ENCODE measurements at regions not wholly inside any gene's neighbourhood (a gene's known extent, or its start where the extent isn't known, plus 50 kb on each side); places are given as distances from the start of the nearest gene placed in this dataset.

DNA sequence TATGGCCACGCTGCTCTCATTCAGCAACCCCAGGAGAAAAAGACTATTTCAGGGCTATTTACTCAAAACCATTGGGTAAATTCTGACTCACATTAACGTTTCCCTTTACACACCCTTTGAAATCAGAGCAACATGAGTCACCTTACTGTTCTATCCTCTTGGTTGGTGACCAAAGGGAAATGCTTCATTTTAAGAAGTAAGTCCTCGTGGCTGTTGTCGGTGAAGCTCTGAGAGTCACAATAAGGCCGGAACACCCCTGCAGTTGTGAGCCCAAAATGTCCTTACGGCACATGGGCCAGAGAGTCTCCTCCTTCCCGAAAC, 56.3 kb upstream of the SPRY1 start:
- Histone ChIP-seq H3K36me3 (ENCODE audit: control insufficient read depth in 1 of 2, insufficient read depth in 2 of 2, low read length in 2 of 2) (no peaks in the 10 kb centered on the region), H3K27ac (ENCODE audit: low read depth, low read length) (no peak overlapping the region), H3K27me3 (ENCODE audit: control insufficient read depth in 1 of 2, insufficient read depth in 2 of 2, low read length in 2 of 2) (no peaks in the 10 kb centered on the region)

DNA sequence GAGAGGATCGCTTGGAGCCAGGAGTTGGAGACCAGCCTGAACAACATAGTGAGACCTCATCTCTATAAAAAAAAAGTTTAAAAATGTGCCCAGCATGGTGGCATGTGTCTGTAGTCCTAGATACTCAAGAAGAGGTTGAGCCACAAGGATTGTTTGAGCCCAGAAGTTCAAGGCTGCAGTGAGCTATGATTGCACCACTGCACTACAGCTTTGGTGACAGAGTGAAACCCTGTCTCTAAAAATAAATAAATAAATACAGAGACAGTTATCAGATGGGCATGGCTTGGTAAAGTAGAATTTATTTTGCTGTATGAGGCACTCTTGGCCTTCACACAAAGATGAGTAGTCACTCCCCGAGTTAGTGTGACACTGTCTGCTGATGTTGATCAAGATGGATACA, 54.1 kb upstream of the SPRY1 start:
- Histone ChIP-seq H3K27me3 (ENCODE audit: control insufficient read depth in 1 of 2, insufficient read depth in 2 of 2, low read length in 2 of 2) (no peaks in the 10 kb centered on the region), H3K4me1 (ENCODE audit: control insufficient read depth in 1 of 2, insufficient read depth in 2 of 2, low read length in 2 of 2) (no peaks in the 10 kb centered on the region), H3K36me3 (ENCODE audit: control insufficient read depth in 1 of 2, insufficient read depth in 2 of 2, low read length in 2 of 2) (no peaks in the 10 kb centered on the region), H3K27ac (ENCODE audit: low read depth, low read length) (no peak overlapping the region), H3K9me3 (ENCODE audit: control insufficient read depth in 1 of 2, low read length in 2 of 2) (no peaks in the 10 kb centered on the region), H3K9ac (ENCODE audit: low read depth in 1 of 2, low read length in 2 of 2) (no peak overlapping the region), H3K4me3 (ENCODE audit: low read depth in 1 of 2, low read length in 2 of 2) (no peak overlapping the region)

More for the DNA sequence above, 56.3 kb upstream of the SPRY1 start:
- no peak overlapping the region for H3K9ac ChIP-seq (ENCODE audit: low read depth in 1 of 2, low read length in 2 of 2)
- no peaks in the 10 kb centered on the region for H3K4me1 ChIP-seq (ENCODE audit: control insufficient read depth in 1 of 2, insufficient read depth in 2 of 2, low read length in 2 of 2)
- no peak overlapping the region for H3K4me3 ChIP-seq (ENCODE audit: low read depth in 1 of 2, low read length in 2 of 2)
- no peaks in the 10 kb centered on the region for H3K9me3 ChIP-seq (ENCODE audit: control insufficient read depth in 1 of 2, low read length in 2 of 2)

DNA sequence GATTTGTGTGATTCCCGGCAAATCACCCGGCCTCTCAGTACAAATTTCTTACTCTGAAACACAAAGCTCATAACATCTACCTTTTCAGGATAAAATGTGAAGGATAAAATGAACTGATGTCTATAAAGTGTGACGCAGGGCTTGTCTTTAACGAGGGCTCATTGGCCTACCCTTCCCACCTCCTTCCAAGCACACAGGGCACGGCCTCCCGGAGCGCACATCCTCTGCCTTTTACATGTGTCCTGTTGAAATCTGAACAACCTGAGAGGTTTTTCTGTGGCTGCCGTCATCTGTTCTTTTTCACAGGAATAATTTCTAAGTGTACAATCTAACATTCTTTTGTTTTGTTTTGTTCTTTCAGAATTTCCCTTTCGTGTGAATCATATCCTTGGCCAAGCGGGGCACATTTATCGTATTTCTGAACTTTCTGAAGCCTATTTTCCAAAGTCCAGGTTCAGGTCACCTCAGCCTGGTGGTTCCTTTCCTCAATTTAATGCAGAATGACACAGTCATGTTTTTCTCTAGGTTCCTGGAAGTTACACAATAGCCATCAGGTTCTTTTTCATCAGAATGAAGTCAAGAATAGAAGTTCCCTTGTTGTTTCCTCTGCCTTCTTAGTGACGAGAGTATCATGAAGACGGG, 53.1 kb upstream of the SPRY1 start:
- no peaks in the 10 kb centered on the region for H3K9me3 ChIP-seq (ENCODE audit: control insufficient read depth in 1 of 2, low read length in 2 of 2)
- no peak overlapping the region for H3K9ac ChIP-seq (ENCODE audit: low read depth in 1 of 2, low read length in 2 of 2)
- H3K4me1 ChIP-seq (ENCODE audit: control insufficient read depth in 1 of 2, insufficient read depth in 2 of 2, low read length in 2 of 2): no peaks in the 10 kb centered on the region
- H3K36me3 ChIP-seq (ENCODE audit: control insufficient read depth in 1 of 2, insufficient read depth in 2 of 2, low read length in 2 of 2): no peaks in the 10 kb centered on the region
- no peak overlapping the region for H3K27ac ChIP-seq (ENCODE audit: low read depth, low read length)
- H3K4me3 ChIP-seq (ENCODE audit: low read depth in 1 of 2, low read length in 2 of 2): no peak overlapping the region
- no peaks in the 10 kb centered on the region for H3K27me3 ChIP-seq (ENCODE audit: control insufficient read depth in 1 of 2, insufficient read depth in 2 of 2, low read length in 2 of 2)

DNA sequence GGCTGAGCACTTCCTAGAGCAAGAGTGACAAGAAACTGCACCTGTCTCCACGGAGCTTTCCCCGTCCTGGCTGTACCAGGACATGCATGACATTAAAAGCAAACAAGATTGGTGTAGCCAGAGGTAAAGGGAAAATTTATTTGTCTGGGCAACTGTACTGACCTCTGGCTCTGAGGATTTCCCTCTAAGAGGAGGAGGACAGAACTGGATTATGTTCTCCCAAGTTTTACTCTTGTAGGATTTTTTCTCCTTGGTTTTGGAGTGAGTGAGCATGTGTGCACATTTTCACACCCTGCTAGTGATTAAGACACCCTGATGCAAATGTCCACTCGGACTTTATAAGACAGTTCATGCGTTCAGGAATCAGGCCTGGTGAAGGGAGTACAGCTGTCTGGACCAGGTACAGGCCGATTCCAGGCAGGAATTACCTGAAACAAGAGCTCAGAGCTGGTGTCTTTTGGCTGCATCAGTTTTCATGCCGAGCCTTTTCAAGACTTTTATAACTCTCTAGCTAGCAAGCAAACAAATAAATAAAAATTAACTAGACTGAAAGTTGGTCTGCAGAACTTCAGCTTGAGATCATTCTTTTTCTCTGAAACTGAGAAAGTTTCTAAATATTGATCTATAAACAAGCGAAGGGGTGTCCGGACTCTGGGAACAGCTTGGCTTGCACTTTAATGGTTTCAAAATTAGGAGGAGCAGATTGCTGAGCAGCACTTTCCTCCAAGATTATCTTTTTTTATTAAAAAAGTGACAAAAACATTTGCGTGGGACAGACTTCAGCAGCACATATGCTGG, 51.3 kb upstream of the SPRY1 start:
- Histone ChIP-seq H3K4me3 (ENCODE audit: low read depth in 1 of 2, low read length in 2 of 2) (no peak overlapping the region), H3K36me3 (ENCODE audit: control insufficient read depth in 1 of 2, insufficient read depth in 2 of 2, low read length in 2 of 2) (no peaks in the 10 kb centered on the region), H3K27me3 (ENCODE audit: control insufficient read depth in 1 of 2, insufficient read depth in 2 of 2, low read length in 2 of 2) (no peaks in the 10 kb centered on the region), H3K4me1 (ENCODE audit: control insufficient read depth in 1 of 2, insufficient read depth in 2 of 2, low read length in 2 of 2) (peaks cover 0 to 2% of the 10 kb centered on the region in 2 donors), H3K27ac (ENCODE audit: low read depth, low read length) (no peak overlapping the region), H3K9ac (ENCODE audit: low read depth in 1 of 2, low read length in 2 of 2) (no peak overlapping the region), H3K9me3 (ENCODE audit: control insufficient read depth in 1 of 2, low read length in 2 of 2) (no peaks in the 10 kb centered on the region)

GRCh38 chr4:123345935-123346300, 50.7 kb upstream of the SPRY1 start:
- H3K36me3 ChIP-seq (ENCODE audit: control insufficient read depth in 1 of 2, insufficient read depth in 2 of 2, low read length in 2 of 2): no peaks in the 10 kb centered on the region
- H3K4me1 ChIP-seq (ENCODE audit: control insufficient read depth in 1 of 2, insufficient read depth in 2 of 2, low read length in 2 of 2): peaks cover 0 to 6% of the 10 kb centered on the region in 2 donors
- H3K27me3 ChIP-seq (ENCODE audit: control insufficient read depth in 1 of 2, insufficient read depth in 2 of 2, low read length in 2 of 2): no peaks in the 10 kb centered on the region
- H3K9ac ChIP-seq (ENCODE audit: low read depth in 1 of 2, low read length in 2 of 2): no peak overlapping the region
- no peaks in the 10 kb centered on the region for H3K9me3 ChIP-seq (ENCODE audit: control insufficient read depth in 1 of 2, low read length in 2 of 2)
- no peak overlapping the region for H3K4me3 ChIP-seq (ENCODE audit: low read depth in 1 of 2, low read length in 2 of 2)
- no peak overlapping the region for H3K27ac ChIP-seq (ENCODE audit: low read depth, low read length)

- peaks cover 0 to 6% of the 10 kb centered on the region in 2 donors for H3K4me1 ChIP-seq (ENCODE audit: control insufficient read depth in 1 of 2, insufficient read depth in 2 of 2, low read length in 2 of 2)
- H3K27me3 ChIP-seq (ENCODE audit: control insufficient read depth in 1 of 2, insufficient read depth in 2 of 2, low read length in 2 of 2): no peaks in the 10 kb centered on the region
- no peaks in the 10 kb centered on the region for H3K36me3 ChIP-seq (ENCODE audit: control insufficient read depth in 1 of 2, insufficient read depth in 2 of 2, low read length in 2 of 2)
- H3K9me3 ChIP-seq (ENCODE audit: control insufficient read depth in 1 of 2, low read length in 2 of 2): no peaks in the 10 kb centered on the region
- H3K4me3 ChIP-seq (ENCODE audit: low read depth in 1 of 2, low read length in 2 of 2): no peak overlapping the region
- no peak overlapping the region for H3K9ac ChIP-seq (ENCODE audit: low read depth in 1 of 2, low read length in 2 of 2)
- H3K27ac ChIP-seq (ENCODE audit: low read depth, low read length): no peak overlapping the region
These were observed 50.2 kb upstream of the SPRY1 start for GRCh38 chr4:123346330-123346940.

All from duodenal mucosa (tissue), 2 donors.